BJ (cell line): ENCODE measurements at regions not wholly inside any gene's neighbourhood (a gene's known extent, or its start where the extent isn't known, plus 50 kb on each side); places are given as distances from the start of the nearest gene placed in this dataset.

ENCODE experiments used
- CTCF ChIA-PET: fragments of 350-600 bp; formaldehyde crosslinking; extraction: SDS; loops from one replicate; lab custom pipeline; 2021; ENCODE audit warnings: antibody characterized with exemption, inconsistent platforms; lab: Yijun Ruan, JAX
- POLR2A ChIA-PET: fragments of 300-600 bp; sonication (Branson Sonifier 250); formaldehyde crosslinking; extraction: SDS; loops from one replicate; lab custom pipeline; 2021; ENCODE audit warnings: antibody characterized with exemption; lab: Charles Lee
- DNase-seq: peaks from one replicate; pipeline ENCODE4 v3.0.0-alpha.2; 2011; ENCODE audit warnings: low read depth
- H3K27me3 ChIP-seq: 2 replicates; pipeline ENCODE4 v1.6.0; 2011; ENCODE audit warnings: low read length; ENCODE audit not compliant: control insufficient read depth, insufficient read depth
- H3K36me3 ChIP-seq: 2 replicates; pipeline ENCODE4 v1.5.1; 2011; ENCODE audit warnings: low read length; ENCODE audit not compliant: control insufficient read depth, insufficient read depth
- H3K4me3 ChIP-seq: 2 replicates; pipeline ENCODE4 v1.5.1; 2011; ENCODE audit warnings: low read depth, mild to moderate bottlenecking, control low read depth, low read length
- TF ChIP-seq, protein P1 (sequence below): IDR thresholded peaks from 2 replicates; pipeline ENCODE4 v1.5.1; 2011; ENCODE audit warnings: low read depth, mild to moderate bottlenecking, control low read depth, inconsistent platforms, low read length, moderate library complexity; ENCODE audit not compliant: insufficient read depth

GRCh38 chr10:80896959-80897358 lies 359.3 kb downstream of the SH2D4B start:
- POLR2A ChIA-PET: no interaction called here
- DNase-seq: no peak
- H3K27me3 ChIP-seq: no peaks in the 10 kb centered on the region
- no peaks in the 10 kb centered on the region for H3K36me3 ChIP-seq
- TF ChIP-seq, protein P1, sequence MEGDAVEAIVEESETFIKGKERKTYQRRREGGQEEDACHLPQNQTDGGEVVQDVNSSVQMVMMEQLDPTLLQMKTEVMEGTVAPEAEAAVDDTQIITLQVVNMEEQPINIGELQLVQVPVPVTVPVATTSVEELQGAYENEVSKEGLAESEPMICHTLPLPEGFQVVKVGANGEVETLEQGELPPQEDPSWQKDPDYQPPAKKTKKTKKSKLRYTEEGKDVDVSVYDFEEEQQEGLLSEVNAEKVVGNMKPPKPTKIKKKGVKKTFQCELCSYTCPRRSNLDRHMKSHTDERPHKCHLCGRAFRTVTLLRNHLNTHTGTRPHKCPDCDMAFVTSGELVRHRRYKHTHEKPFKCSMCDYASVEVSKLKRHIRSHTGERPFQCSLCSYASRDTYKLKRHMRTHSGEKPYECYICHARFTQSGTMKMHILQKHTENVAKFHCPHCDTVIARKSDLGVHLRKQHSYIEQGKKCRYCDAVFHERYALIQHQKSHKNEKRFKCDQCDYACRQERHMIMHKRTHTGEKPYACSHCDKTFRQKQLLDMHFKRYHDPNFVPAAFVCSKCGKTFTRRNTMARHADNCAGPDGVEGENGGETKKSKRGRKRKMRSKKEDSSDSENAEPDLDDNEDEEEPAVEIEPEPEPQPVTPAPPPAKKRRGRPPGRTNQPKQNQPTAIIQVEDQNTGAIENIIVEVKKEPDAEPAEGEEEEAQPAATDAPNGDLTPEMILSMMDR: no peak
- H3K4me3 ChIP-seq: no peak overlapping the region
- CTCF ChIA-PET: no interaction called here

- TF ChIP-seq, protein P1: no peak
- DNase-seq: no peak
- Histone ChIP-seq H3K4me3 (no peak overlapping the region), H3K36me3 (no peaks in the 10 kb centered on the region), H3K27me3 (no peaks in the 10 kb centered on the region)
- POLR2A ChIA-PET: no interaction called here
- CTCF ChIA-PET: no interaction called here
Measured at GRCh38 chr10:80900661-80901060, 363.0 kb downstream of the SH2D4B start.

DNA sequence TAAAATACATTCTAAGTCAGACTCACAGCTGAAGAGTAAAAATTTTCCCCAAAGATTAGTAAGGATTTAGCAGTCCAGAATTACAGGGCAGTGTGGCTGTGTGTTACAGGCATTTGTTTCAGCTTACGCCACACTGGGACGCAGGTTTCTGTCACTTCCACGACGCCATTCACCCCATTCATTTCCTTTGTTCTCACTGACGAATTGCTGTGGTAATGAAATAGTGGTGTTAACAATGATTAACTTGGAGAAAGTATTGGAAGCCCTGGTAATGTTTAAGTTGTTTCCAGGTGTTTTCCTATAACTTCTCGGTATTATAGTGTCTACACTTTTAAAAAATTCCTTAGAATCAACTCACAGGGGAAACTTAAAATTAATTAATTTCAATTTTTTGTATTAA lies 370.9 kb downstream of the SH2D4B start:
- CTCF ChIA-PET: interaction anchor here (2.0 kb wide), 1 partner anchor 15 kb away, joined by 4 read pairs; no protein-coding TSS in a partner anchor
- TF ChIP-seq, protein P1: no peak
- no peak overlapping the region for H3K4me3 ChIP-seq
- POLR2A ChIA-PET: no interaction called here
- no peaks in the 10 kb centered on the region for H3K36me3 ChIP-seq
- DNase-seq: no peak
- no peaks in the 10 kb centered on the region for H3K27me3 ChIP-seq

GRCh38 chr10:80909254-80909653 lies 371.6 kb downstream of the SH2D4B start:
- TF ChIP-seq, protein P1: no peak
- no peaks in the 10 kb centered on the region for H3K36me3 ChIP-seq
- H3K27me3 ChIP-seq: no peaks in the 10 kb centered on the region
- CTCF ChIA-PET: interaction anchor here (2.0 kb wide), 1 partner anchor 14 kb away, joined by 4 read pairs; no protein-coding TSS in a partner anchor
- DNase-seq: no peak
- no peak overlapping the region for H3K4me3 ChIP-seq
- POLR2A ChIA-PET: no interaction called here

DNA sequence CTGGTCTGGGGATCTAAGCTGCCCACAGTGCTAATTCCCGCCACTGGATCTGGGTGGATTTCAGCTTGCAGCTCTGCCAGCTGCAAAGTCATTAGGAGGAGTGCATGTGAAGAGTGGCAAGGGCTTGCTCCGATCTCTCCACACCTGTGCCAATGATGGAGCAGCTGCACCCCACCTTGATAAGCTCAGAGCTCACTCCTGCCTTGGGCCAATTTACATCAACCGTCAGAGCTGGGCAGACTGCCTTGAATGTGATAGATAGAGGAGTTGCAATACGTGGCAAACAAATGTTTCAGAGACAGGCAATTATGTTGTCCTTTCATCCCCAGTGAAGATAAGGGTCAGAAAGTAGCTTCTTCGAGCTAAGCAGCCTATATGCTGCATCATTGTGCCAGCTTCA lies 379.9 kb downstream of the SH2D4B start:
- ChIA-PET CTCF (no interaction called here), POLR2A (no interaction called here)
- no peaks in the 10 kb centered on the region for H3K36me3 ChIP-seq
- TF ChIP-seq, protein P1: no peak
- no peaks in the 10 kb centered on the region for H3K27me3 ChIP-seq
- no peak overlapping the region for H3K4me3 ChIP-seq
- no peak for DNase-seq
